OCI-LY3 (cell line): ENCODE measurements at regions not wholly inside any gene's neighbourhood (a gene's known extent, or its start where the extent isn't known, plus 50 kb on each side); places are given as distances from the start of the nearest gene placed in this dataset.

Experiments used
- H2AFZ ChIP-seq: fragments of 200-600, 300-600 bp; shearing (Covaris generic); 2 replicates; pipeline ENCODE4 v1.6.0; 2014; ENCODE audit warnings: antibody characterized with exemption, low read depth, low read length
- H3K27ac ChIP-seq: fragments of 200-600, 300-600 bp; sonication (generic); 2 replicates; pipeline ENCODE4 v1.5.1; 2014; ENCODE audit warnings: mild to moderate bottlenecking, low read length, moderate library complexity, mixed read lengths
- H3K27me3 ChIP-seq: fragments of 200-600, 300-600 bp; sonication (generic); 2 replicates; pipeline ENCODE4 v1.6.1; 2014; ENCODE audit warnings: low read depth, low read length, mixed read lengths
- H3K36me3 ChIP-seq: fragments of 200-600, 300-600 bp; sonication (generic); replicated peaks from 2 replicates; pipeline ENCODE3; 2014; ENCODE audit warnings: low read depth, low read length, mixed read lengths
- H3K4me1 ChIP-seq: fragments of 300-600, 200-600 bp; sonication (generic); 2 replicates; pipeline ENCODE4 v1.6.1; 2014; ENCODE audit warnings: low read length, mixed read lengths
- H3K4me2 ChIP-seq: fragments of 200-600, 300-600 bp; sonication (generic); 2 replicates; pipeline ENCODE4 v1.6.1; 2014; ENCODE audit warnings: low read length, mixed read lengths
- H3K4me3 ChIP-seq: fragments of 300-600, 200-600 bp; sonication (generic); 2 replicates; pipeline ENCODE4 v1.5.1; 2014; ENCODE audit warnings: antibody characterized with exemption, mild to moderate bottlenecking, low read length, moderate library complexity
- H3K79me2 ChIP-seq: fragments of 300-600, 200-600 bp; shearing (Covaris generic); 2 replicates; pipeline ENCODE4 v1.6.1; 2014; ENCODE audit warnings: mild to moderate bottlenecking, low read length, mixed read lengths
- H3K9ac ChIP-seq: fragments of 300-600, 200-600 bp; shearing (Covaris generic); 2 replicates; pipeline ENCODE4 v1.6.0; 2014; ENCODE audit warnings: mild to moderate bottlenecking, low read length, moderate library complexity
- H3K9me3 ChIP-seq: fragments of 200-600, 300-600 bp; shearing (Covaris generic); 2 replicates; pipeline ENCODE4 v1.6.1; 2014; ENCODE audit warnings: low read length, mixed read lengths; ENCODE audit not compliant: insufficient read depth
- H4K20me1 ChIP-seq: fragments of 200-600, 300-600 bp; sonication (generic); 2 replicates; pipeline ENCODE4 v1.6.1; 2016; ENCODE audit warnings: low read length, mixed read lengths; ENCODE audit not compliant: insufficient read depth
- CTCF ChIP-seq: fragments of 200-600, 300-600 bp; sonication (generic); IDR thresholded peaks from 2 replicates; pipeline ENCODE4 v1.5.1; 2014; ENCODE audit warnings: antibody characterized with exemption, low read length, low read depth
- EZH2phosphoT487 ChIP-seq: fragments of 200-600 bp; shearing (Covaris generic); IDR thresholded peaks from 2 replicates; pipeline ENCODE4 v1.6.1; 2018; ENCODE audit warnings: antibody characterized with exemption, mixed run types, low read depth

GRCh38 chr1:196143602-196144342 is 464.5 kb downstream of the KCNT2 start:
- H3K27me3 ChIP-seq: no peaks in the 10 kb centered on the region
- H2AFZ ChIP-seq: peak overlapping the region; percentile 49; the same call in 1 of the 2 replicates
- no peaks in the 10 kb centered on the region for H4K20me1 ChIP-seq
- H3K79me2 ChIP-seq: no peaks in the 10 kb centered on the region
- no peak overlapping the region for H3K27ac ChIP-seq
- peaks cover 11% of the 10 kb centered on the region for H3K4me1 ChIP-seq
- H3K9ac ChIP-seq: no peak overlapping the region
- no peaks in the 10 kb centered on the region for H3K9me3 ChIP-seq
- no peaks in the 10 kb centered on the region for H3K36me3 ChIP-seq
- no peak overlapping the region for H3K4me2 ChIP-seq
- TF ChIP-seq EZH2phosphoT487: no peak
- peak; percentile 54 for TF ChIP-seq CTCF
- H3K4me3 ChIP-seq: no peak overlapping the region

GRCh38 chr1:196142111-196142640 is 466.1 kb downstream of the KCNT2 start:
- H3K4me3 ChIP-seq: no peak overlapping the region
- TF ChIP-seq EZH2phosphoT487 (no peak), CTCF (no peak)
- H2AFZ ChIP-seq: no peak overlapping the region
- H3K27me3 ChIP-seq: no peaks in the 10 kb centered on the region
- H3K36me3 ChIP-seq: no peaks in the 10 kb centered on the region
- no peak overlapping the region for H3K27ac ChIP-seq
- H3K4me2 ChIP-seq: no peak overlapping the region
- no peaks in the 10 kb centered on the region for H3K9me3 ChIP-seq
- H3K9ac ChIP-seq: no peak overlapping the region
- H3K79me2 ChIP-seq: no peaks in the 10 kb centered on the region
- H4K20me1 ChIP-seq: no peaks in the 10 kb centered on the region
- peaks cover 7% of the 10 kb centered on the region for H3K4me1 ChIP-seq

GRCh38 chr1:196136396-196136795 is 471.8 kb downstream of the KCNT2 start:
- TF ChIP-seq EZH2phosphoT487: no peak
- H3K4me1 ChIP-seq: no peaks in the 10 kb centered on the region
- no peak overlapping the region for H2AFZ ChIP-seq
- H3K4me2 ChIP-seq: no peak overlapping the region
- H3K27ac ChIP-seq: no peak overlapping the region
- no peaks in the 10 kb centered on the region for H3K9me3 ChIP-seq
- no peak overlapping the region for H3K4me3 ChIP-seq
- H3K36me3 ChIP-seq: no peaks in the 10 kb centered on the region
- H3K27me3 ChIP-seq: no peaks in the 10 kb centered on the region
- H3K79me2 ChIP-seq: no peaks in the 10 kb centered on the region
- H4K20me1 ChIP-seq: no peaks in the 10 kb centered on the region
- H3K9ac ChIP-seq: no peak overlapping the region

GRCh38 chr1:196131691-196132090 is 476.5 kb downstream of the KCNT2 start:
- TF ChIP-seq EZH2phosphoT487 (no peak), CTCF (no peak)
- H3K4me1 ChIP-seq: 0 out of 2 replicates have a peak, but pooled peaks cover 4% of the 10 kb centered on the region

More at GRCh38 chr1:196131691-196132090, 476.5 kb downstream of the KCNT2 start:
- H2AFZ ChIP-seq: no peak overlapping the region
- H3K36me3 ChIP-seq: no peaks in the 10 kb centered on the region
- H3K9me3 ChIP-seq: no peaks in the 10 kb centered on the region
- H4K20me1 ChIP-seq: no peaks in the 10 kb centered on the region
- no peak overlapping the region for H3K27ac ChIP-seq
- H3K4me3 ChIP-seq: no peak overlapping the region
- H3K79me2 ChIP-seq: no peaks in the 10 kb centered on the region
- no peaks in the 10 kb centered on the region for H3K27me3 ChIP-seq
- H3K9ac ChIP-seq: no peak overlapping the region
- H3K4me2 ChIP-seq: no peak overlapping the region
